ENCODE measurements at regions not wholly inside any gene's neighbourhood (a gene's known extent, or its start where the extent isn't known, plus 50 kb on each side); places are given as distances from the start of the nearest gene placed in this dataset.
"Not testable (repeated sequence)": the region's sequence is repeated elsewhere in the genome, so short reads cannot be mapped to it uniquely, and the experiment has no call there.

DNA sequence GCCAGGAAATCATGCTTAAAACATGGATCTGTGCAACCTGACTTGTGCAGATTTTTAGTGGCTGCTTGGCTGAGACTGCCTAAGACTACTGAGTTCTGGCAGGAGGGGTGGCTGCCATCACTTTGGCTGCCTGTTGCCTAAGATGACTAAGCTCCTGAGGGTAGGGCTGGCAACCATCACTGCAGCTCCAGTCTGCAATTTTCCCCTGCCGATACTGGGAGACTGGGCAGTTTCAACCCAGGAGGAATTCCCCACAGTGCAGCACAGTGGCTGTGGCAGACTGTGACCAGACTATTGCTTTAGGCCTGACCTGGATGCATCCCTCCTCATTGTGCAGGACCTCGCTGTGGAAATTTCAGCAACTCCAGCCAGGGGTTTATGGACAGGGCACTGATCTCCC is 544.9 kb downstream of the ANKRD50 start:
- no peaks in the 10 kb centered on the region for H3K4me1 ChIP-seq (ENCODE audit: low read depth, poor library complexity, severe bottlenecking)
- H4K20me1 ChIP-seq (ENCODE audit: insufficient read depth) = no peaks in the 10 kb centered on the region
- H3K79me2 ChIP-seq (ENCODE audit: insufficient read depth, low read depth) = no peaks in the 10 kb centered on the region
- H3K27me3 ChIP-seq (ENCODE audit: insufficient read depth, low read depth) = no peaks in the 10 kb centered on the region
- no peak overlapping the region for H3K9ac ChIP-seq
- no peak overlapping the region for H3K4me3 ChIP-seq (IDR thresholded peaks at IDR 0.05; ENCODE audit: insufficient read depth, low read depth, low read length)
- H3K27ac ChIP-seq = no peak overlapping the region
- TF ChIP-seq, protein P1, sequence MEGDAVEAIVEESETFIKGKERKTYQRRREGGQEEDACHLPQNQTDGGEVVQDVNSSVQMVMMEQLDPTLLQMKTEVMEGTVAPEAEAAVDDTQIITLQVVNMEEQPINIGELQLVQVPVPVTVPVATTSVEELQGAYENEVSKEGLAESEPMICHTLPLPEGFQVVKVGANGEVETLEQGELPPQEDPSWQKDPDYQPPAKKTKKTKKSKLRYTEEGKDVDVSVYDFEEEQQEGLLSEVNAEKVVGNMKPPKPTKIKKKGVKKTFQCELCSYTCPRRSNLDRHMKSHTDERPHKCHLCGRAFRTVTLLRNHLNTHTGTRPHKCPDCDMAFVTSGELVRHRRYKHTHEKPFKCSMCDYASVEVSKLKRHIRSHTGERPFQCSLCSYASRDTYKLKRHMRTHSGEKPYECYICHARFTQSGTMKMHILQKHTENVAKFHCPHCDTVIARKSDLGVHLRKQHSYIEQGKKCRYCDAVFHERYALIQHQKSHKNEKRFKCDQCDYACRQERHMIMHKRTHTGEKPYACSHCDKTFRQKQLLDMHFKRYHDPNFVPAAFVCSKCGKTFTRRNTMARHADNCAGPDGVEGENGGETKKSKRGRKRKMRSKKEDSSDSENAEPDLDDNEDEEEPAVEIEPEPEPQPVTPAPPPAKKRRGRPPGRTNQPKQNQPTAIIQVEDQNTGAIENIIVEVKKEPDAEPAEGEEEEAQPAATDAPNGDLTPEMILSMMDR (conservative IDR thresholded peaks at IDR 0.05; ENCODE audit: low read depth, low read length) = no peak
- H3K4me2 ChIP-seq = no peak overlapping the region
- no peak overlapping the region for H2AFZ ChIP-seq (ENCODE audit: low read depth)
- H3K36me3 ChIP-seq (ENCODE audit: insufficient read depth) = no peaks in the 10 kb centered on the region

DNA sequence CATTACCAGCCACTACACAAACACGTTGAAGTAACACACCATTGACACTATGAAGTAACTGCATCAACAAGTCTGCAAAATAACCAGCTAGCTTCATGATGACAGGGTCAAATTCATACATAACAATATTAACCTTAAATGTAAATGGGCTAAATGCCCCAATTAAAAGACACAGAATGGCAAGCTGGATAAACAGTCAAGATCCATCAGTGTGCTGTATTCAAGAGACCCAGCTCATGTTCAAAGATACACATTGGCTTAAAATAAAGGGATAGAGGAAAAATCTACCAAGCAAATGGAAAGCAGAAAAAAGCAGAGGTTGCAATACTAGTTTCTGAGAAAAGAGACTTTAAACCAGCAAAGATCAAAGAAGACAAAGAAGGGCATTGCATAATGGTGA is 543.0 kb downstream of the ANKRD50 start:
- not testable (repeated sequence) for H3K4me3 ChIP-seq (IDR thresholded peaks at IDR 0.05; ENCODE audit: insufficient read depth, low read depth, low read length); H3K27me3 ChIP-seq (ENCODE audit: insufficient read depth, low read depth); H3K36me3 ChIP-seq (ENCODE audit: insufficient read depth); H3K4me1 ChIP-seq (ENCODE audit: low read depth, poor library complexity, severe bottlenecking); H3K79me2 ChIP-seq (ENCODE audit: insufficient read depth, low read depth); H4K20me1 ChIP-seq (ENCODE audit: insufficient read depth); H3K9ac ChIP-seq; H3K27ac ChIP-seq; H3K4me2 ChIP-seq; H2AFZ ChIP-seq (ENCODE audit: low read depth)

DNA sequence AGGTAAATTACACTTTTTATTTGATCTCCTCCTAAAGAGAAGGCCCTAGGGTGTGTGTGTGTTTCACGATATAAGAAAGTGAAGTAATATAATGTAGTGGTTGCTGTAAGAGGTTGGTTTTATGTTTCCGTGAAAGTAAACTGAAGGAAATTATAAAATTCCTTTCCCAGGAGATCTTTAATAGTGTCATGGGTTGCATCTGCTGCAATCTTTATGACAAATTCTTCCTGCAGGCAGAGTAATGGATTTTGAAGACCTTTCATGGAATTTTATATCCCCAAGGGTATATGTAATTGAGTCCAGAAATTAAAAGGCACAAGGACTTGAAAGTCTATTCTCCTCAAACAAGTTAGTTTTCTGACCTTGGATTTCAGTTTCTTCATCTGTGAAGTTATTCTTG is 538.6 kb downstream of the ANKRD50 start:
- no peaks in the 10 kb centered on the region for H3K36me3 ChIP-seq (ENCODE audit: insufficient read depth)
- H3K4me3 ChIP-seq (IDR thresholded peaks at IDR 0.05; ENCODE audit: insufficient read depth, low read depth, low read length) = no peak overlapping the region
- H3K4me2 ChIP-seq = no peak overlapping the region
- H3K79me2 ChIP-seq (ENCODE audit: insufficient read depth, low read depth) = no peaks in the 10 kb centered on the region
- no peak overlapping the region for H3K27ac ChIP-seq
- TF ChIP-seq, protein P1 (conservative IDR thresholded peaks at IDR 0.05; ENCODE audit: low read depth, low read length) = no peak
- no peaks in the 10 kb centered on the region for H3K27me3 ChIP-seq (ENCODE audit: insufficient read depth, low read depth)
- H2AFZ ChIP-seq (ENCODE audit: low read depth) = no peak overlapping the region
- H4K20me1 ChIP-seq (ENCODE audit: insufficient read depth) = no peaks in the 10 kb centered on the region
- no peaks in the 10 kb centered on the region for H3K4me1 ChIP-seq (ENCODE audit: low read depth, poor library complexity, severe bottlenecking)
- no peak overlapping the region for H3K9ac ChIP-seq

DNA sequence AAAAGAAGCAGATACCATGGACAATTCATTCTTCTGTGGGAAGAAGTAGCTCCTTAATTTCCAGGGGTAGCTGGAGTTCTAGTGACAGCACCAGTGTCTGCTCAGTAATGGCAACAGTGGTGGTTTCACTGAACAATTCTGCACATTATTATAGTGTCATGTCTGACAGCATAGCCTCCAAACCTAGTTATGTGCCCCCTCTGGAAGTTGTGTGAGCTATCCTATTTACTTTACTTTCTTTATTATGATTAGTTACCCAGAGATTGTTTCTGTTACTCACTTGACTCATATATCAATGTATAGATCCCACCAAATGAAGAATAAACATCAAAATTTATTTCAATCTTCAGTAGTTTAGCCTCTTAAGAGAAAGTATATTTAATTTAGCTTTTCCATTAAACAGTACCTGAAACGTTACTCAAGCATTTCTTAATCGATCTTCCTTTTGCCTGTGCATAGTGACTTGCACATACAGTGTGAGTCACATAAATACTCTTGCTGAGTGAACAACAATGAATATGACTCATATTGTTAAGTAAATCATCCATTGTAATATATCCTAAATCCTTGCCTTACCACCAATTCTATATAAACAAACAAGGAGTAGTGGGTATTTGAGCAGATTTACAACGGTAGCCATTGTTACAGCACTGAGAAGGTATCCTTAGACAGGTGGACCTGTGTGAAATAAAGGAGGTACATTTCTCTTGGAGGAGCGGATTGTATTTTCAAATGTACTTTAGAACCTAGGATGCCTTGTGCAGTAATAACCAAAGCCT is 534.7 kb downstream of the ANKRD50 start:
- H3K27me3 ChIP-seq (ENCODE audit: insufficient read depth, low read depth) = no peaks in the 10 kb centered on the region
- H3K4me2 ChIP-seq = no peak overlapping the region
- TF ChIP-seq, protein P1 (conservative IDR thresholded peaks at IDR 0.05; ENCODE audit: low read depth, low read length) = no peak
- no peak overlapping the region for H3K27ac ChIP-seq
- H2AFZ ChIP-seq (ENCODE audit: low read depth) = no peak overlapping the region
- no peaks in the 10 kb centered on the region for H3K4me1 ChIP-seq (ENCODE audit: low read depth, poor library complexity, severe bottlenecking)
- no peaks in the 10 kb centered on the region for H3K36me3 ChIP-seq (ENCODE audit: insufficient read depth)
- no peak overlapping the region for H3K4me3 ChIP-seq (IDR thresholded peaks at IDR 0.05; ENCODE audit: insufficient read depth, low read depth, low read length)
- H3K79me2 ChIP-seq (ENCODE audit: insufficient read depth, low read depth) = no peaks in the 10 kb centered on the region
- no peak overlapping the region for H3K9ac ChIP-seq
- H4K20me1 ChIP-seq (ENCODE audit: insufficient read depth) = no peaks in the 10 kb centered on the region

DNA sequence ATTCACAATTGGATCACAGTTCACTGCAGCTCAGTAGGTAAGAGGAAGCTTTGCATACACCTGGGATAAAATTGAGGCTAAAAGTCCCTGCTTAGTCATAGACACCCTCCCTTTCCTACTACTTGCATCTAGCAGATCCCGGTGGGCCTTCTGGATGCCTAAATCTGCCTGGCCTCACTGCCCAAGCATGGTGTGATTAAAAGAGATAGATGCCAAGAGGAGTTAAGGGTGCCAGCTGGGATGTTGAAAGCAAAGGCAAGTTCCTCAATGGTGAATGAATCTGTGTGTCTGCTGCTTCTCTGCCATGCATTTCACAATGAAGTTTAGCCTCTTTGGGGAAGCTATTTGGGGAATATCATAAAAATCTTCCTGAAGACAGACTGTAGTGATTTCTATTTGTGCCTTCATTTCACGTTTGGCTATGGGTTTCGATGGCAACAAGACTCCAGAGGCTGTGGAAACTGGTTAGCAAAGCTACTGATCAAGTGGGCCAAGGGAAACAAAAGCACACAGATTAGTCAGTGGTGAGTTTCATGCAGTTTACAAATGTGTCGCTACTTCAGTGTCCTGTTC is 534.0 kb downstream of the ANKRD50 start:
- TF ChIP-seq, protein P1 (conservative IDR thresholded peaks at IDR 0.05; ENCODE audit: low read depth, low read length) = no peak
- Histone ChIP-seq H3K79me2 (ENCODE audit: insufficient read depth, low read depth) (no peaks in the 10 kb centered on the region), H3K27me3 (ENCODE audit: insufficient read depth, low read depth) (no peaks in the 10 kb centered on the region), H3K9ac (no peak overlapping the region), H3K4me2 (no peak overlapping the region), H2AFZ (ENCODE audit: low read depth) (no peak overlapping the region), H4K20me1 (ENCODE audit: insufficient read depth) (no peaks in the 10 kb centered on the region), H3K36me3 (ENCODE audit: insufficient read depth) (no peaks in the 10 kb centered on the region), H3K4me1 (ENCODE audit: low read depth, poor library complexity, severe bottlenecking) (no peaks in the 10 kb centered on the region), H3K27ac (no peak overlapping the region), H3K4me3 (IDR thresholded peaks at IDR 0.05; ENCODE audit: insufficient read depth, low read depth, low read length) (no peak overlapping the region)

All from KMS-11 (cell line).